H1 (cell line): ENCODE measurements at regions not wholly inside any gene's neighbourhood (a gene's known extent, or its start where the extent isn't known, plus 50 kb on each side); places are given as distances from the start of the nearest gene placed in this dataset.

Experiments used
- CTCF ChIA-PET: fragments of 300-600 bp; sonication (Branson Sonifier 250); formaldehyde crosslinking; loops from one replicate; lab custom pipeline; 2021; ENCODE audit not compliant: partially characterized antibody; lab: Charles Lee
- POLR2A ChIA-PET: fragments of 300-600 bp; sonication (Branson Sonifier 250); formaldehyde crosslinking; loops from one replicate; lab custom pipeline; 2021; ENCODE audit warnings: inconsistent platforms; ENCODE audit not compliant: partially characterized antibody; lab: Charles Lee
- DNase-seq, 2 experiments: peaks; one replicate each; pipeline versions ENCODE4 v3.0.0 to v3.0.0-alpha.2; 2010 to 2022; ENCODE audit warnings: low spot score in 2 of 2, low read depth in 1 of 2, mixed read lengths in 1 of 2
- FAIRE-seq: peaks from 2 replicates; lab custom pipeline; 2011; peaks lifted over from hg19 to GRCh38; lab: Jason Lieb, UNC
- H2AFZ ChIP-seq: 2 replicates; pipeline ENCODE4 v1.8.1; 2012; ENCODE audit warnings: low read length, inconsistent platforms
- H2AK5ac ChIP-seq: 2 replicates; pipeline ENCODE4 v1.6.1; 2013; ENCODE audit warnings: low read depth, low read length
- H2BK120ac ChIP-seq: replicated peaks from 2 replicates; pipeline ENCODE3; 2013; ENCODE audit warnings: low read depth, low read length, inconsistent platforms
- H2BK12ac ChIP-seq: 2 replicates; pipeline ENCODE4 v1.6.1; 2013; ENCODE audit warnings: low read depth, low read length
- H2BK15ac ChIP-seq: 2 replicates; pipeline ENCODE4 v1.6.1; 2013; ENCODE audit warnings: low read length
- H2BK20ac ChIP-seq: 2 replicates; pipeline ENCODE4 v1.6.1; 2013; ENCODE audit warnings: low read length
- H2BK5ac ChIP-seq: 2 replicates; pipeline ENCODE4 v1.6.1; 2013; ENCODE audit warnings: low read depth, low read length
- H3K14ac ChIP-seq: 2 replicates; pipeline ENCODE4 v1.6.1; 2013; ENCODE audit warnings: inconsistent platforms; ENCODE audit not compliant: insufficient read length
- H3K18ac ChIP-seq: 2 replicates; pipeline ENCODE4 v1.6.1; 2013; ENCODE audit warnings: low read length; ENCODE audit errors: extremely low read depth
- H3K23ac ChIP-seq: 2 replicates; pipeline ENCODE4 v1.6.1; 2013; ENCODE audit warnings: inconsistent platforms; ENCODE audit not compliant: insufficient read length
- H3K23me2 ChIP-seq: 2 replicates; pipeline ENCODE4 v1.6.1; 2013; ENCODE audit warnings: low read depth, low read length
- H3K27ac ChIP-seq: 2 replicates; pipeline ENCODE4 v1.6.1; 2011; ENCODE audit warnings: low read depth, low read length, inconsistent platforms
- H3K27me3 ChIP-seq, 4 experiments: replicated peaks in 1 of 4; 1 replicate in 1 of 4; 2 replicates in 3 of 4; pipeline versions ENCODE4 v1.6.1 to v1.8.1; 2011 to 2013; ENCODE audit warnings: low read length in 3 of 4, mild to moderate bottlenecking in 3 of 4, inconsistent platforms in 2 of 4, mixed read lengths in 2 of 4, moderate library complexity in 1 of 4; ENCODE audit not compliant: control insufficient read depth in 3 of 4, insufficient read depth in 3 of 4; ENCODE audit errors: extremely low read depth in 1 of 4
- H3K36me3 ChIP-seq, 4 experiments: 2 replicates each; pipeline versions ENCODE4 v1.6.1 to v1.8.1; 2011 to 2013; ENCODE audit warnings: mild to moderate bottlenecking in 4 of 4, low read length in 3 of 4, moderate library complexity in 2 of 4, control low read depth in 1 of 4, inconsistent platforms in 1 of 4; ENCODE audit not compliant: insufficient read depth in 4 of 4, control insufficient read depth in 2 of 4
- H3K4ac ChIP-seq: replicated peaks from 2 replicates; pipeline ENCODE3; 2013; ENCODE audit warnings: low read length, low read depth, mixed read lengths, inconsistent platforms; ENCODE audit not compliant: insufficient read length
- H3K4me1 ChIP-seq, 4 experiments: replicated peaks in 1 of 4; 1 replicate in 1 of 4; 2 replicates in 3 of 4; pipeline versions ENCODE4 v1.6.1 to v1.8.1; 2011 to 2013; ENCODE audit warnings: low read length in 3 of 4, inconsistent platforms in 2 of 4, mixed read lengths in 1 of 4; ENCODE audit not compliant: insufficient read depth in 4 of 4, control insufficient read depth in 3 of 4
- H3K4me2 ChIP-seq, 2 experiments: 2 replicates each; pipeline versions ENCODE4 v1.6.1 to v1.8.1; 2011 to 2013; ENCODE audit warnings: low read depth in 2 of 2, low read length in 2 of 2, control low read depth in 1 of 2, inconsistent platforms in 1 of 2, mild to moderate bottlenecking in 1 of 2; ENCODE audit not compliant: insufficient read depth in 1 of 2
- H3K4me3 ChIP-seq, 4 experiments: fragments of 200-600, 300-600 bp in 1 of 4; sonication (generic), shearing (Covaris generic), sonication (Bioruptor Twin) in 1 of 4; 2 replicates each; pipeline versions ENCODE4 v1.5.1 to v1.8.1; 2011 to 2016; ENCODE audit warnings: low read length in 4 of 4, low read depth in 3 of 4, control low read depth in 2 of 4, inconsistent platforms in 2 of 4, mild to moderate bottlenecking in 2 of 4, mixed read lengths in 1 of 4, moderate library complexity in 1 of 4; ENCODE audit not compliant: insufficient read depth in 2 of 4; ENCODE audit errors: extremely low read depth in 1 of 4
- H3K56ac ChIP-seq: replicated peaks from 2 replicates; pipeline ENCODE3; 2013; ENCODE audit warnings: low read depth, mild to moderate bottlenecking, mixed read lengths, low read length, inconsistent platforms; ENCODE audit not compliant: insufficient read length
- H3K79me1 ChIP-seq: 2 replicates; pipeline ENCODE4 v1.6.1; 2013; ENCODE audit warnings: low read depth, low read length, control low read depth
- H3K79me2 ChIP-seq, 2 experiments: 2 replicates each; pipeline versions ENCODE4 v1.6.1 to v1.8.1; 2012 to 2013; ENCODE audit warnings: low read length in 2 of 2, mild to moderate bottlenecking in 2 of 2, inconsistent platforms in 1 of 2; ENCODE audit not compliant: insufficient read depth in 2 of 2, control insufficient read depth in 1 of 2
- H3K9ac ChIP-seq, 4 experiments: replicated peaks in 1 of 4; 1 replicate in 1 of 4; 2 replicates in 3 of 4; pipeline versions ENCODE4 v1.6.1 to v1.8.1; 2011 to 2013; ENCODE audit warnings: low read depth in 3 of 4, low read length in 3 of 4, control low read depth in 2 of 4, mild to moderate bottlenecking in 2 of 4, moderate library complexity in 2 of 4, inconsistent platforms in 1 of 4; ENCODE audit errors: extremely low read depth in 1 of 4
- H3K9me3 ChIP-seq, 2 experiments: 2 replicates each; pipeline versions ENCODE4 v1.6.1 to v1.8.1; 2012 to 2013; ENCODE audit warnings: mild to moderate bottlenecking in 2 of 2, moderate library complexity in 2 of 2, control low read depth in 1 of 2, inconsistent platforms in 1 of 2, low read depth in 1 of 2, low read length in 1 of 2, mixed read lengths in 1 of 2; ENCODE audit not compliant: insufficient read depth in 2 of 2
- H4K20me1 ChIP-seq, 2 experiments: replicated peaks in 1 of 2; 2 replicates each; pipeline versions ENCODE3 to v1.8.1; 2011 to 2013; ENCODE audit warnings: inconsistent platforms in 2 of 2, low read length in 2 of 2, mild to moderate bottlenecking in 1 of 2; ENCODE audit not compliant: insufficient read depth in 2 of 2, control insufficient read depth in 1 of 2
- H4K5ac ChIP-seq: 2 replicates; pipeline ENCODE4 v1.6.1; 2013; ENCODE audit warnings: low read length, low read depth, mixed read lengths, inconsistent platforms; ENCODE audit not compliant: insufficient read length
- H4K8ac ChIP-seq: 2 replicates; pipeline ENCODE4 v1.8.0; 2013; ENCODE audit warnings: mild to moderate bottlenecking, moderate library complexity, low read length, inconsistent platforms; ENCODE audit not compliant: insufficient read depth; ENCODE audit errors: extremely low read depth
- H4K91ac ChIP-seq: replicated peaks from 2 replicates; pipeline ENCODE3; 2013; ENCODE audit warnings: low read length, mixed read lengths, inconsistent platforms; ENCODE audit not compliant: insufficient read length
- CHD2 ChIP-seq: IDR thresholded peaks from 2 replicates; pipeline ENCODE4 v1.6.1; 2012; ENCODE audit warnings: low read length, improper control_type of control experiment
- EGR1 ChIP-seq: IDR thresholded peaks from 2 replicates; pipeline ENCODE4 v1.6.1; 2011; ENCODE audit warnings: low read depth, low read length, borderline replicate concordance
- TF ChIP-seq, protein P1 (sequence below): IDR thresholded peaks from 2 replicates; pipeline ENCODE4 v1.6.1; 2011; ENCODE audit warnings: low read length, improper control_type of control experiment

DNA sequence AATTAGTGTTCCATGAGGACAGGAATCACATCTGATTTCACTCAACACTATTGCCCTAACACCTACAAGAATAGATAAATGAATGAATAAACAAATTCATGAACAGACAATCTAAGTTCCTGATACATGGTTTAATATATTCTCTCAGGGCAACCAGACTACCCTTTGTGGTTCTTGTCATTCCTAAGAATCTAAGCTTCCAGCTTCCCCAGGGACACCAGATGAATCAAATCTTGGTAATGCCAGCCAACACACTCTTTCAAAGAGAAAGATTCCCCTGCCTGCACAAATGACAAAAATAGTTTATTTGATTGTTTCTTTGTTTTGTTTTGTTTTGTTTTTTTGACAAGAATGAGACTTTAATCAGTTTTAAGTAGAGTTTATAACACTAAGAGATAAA is 237.5 kb upstream of the CHAC2 start:
- Histone ChIP-seq H4K20me1 (no peaks in the 10 kb centered on the region), H2BK120ac (no peak overlapping the region), H4K8ac (no peak overlapping the region), H3K27me3 (no peaks in the 10 kb centered on the region), H3K4ac (no peak overlapping the region), H2BK15ac (no peak overlapping the region), H4K5ac (no peak overlapping the region), H2AFZ (no peak overlapping the region), H3K23ac (no peak overlapping the region), H3K4me2 (no peak overlapping the region), H3K14ac (no peak overlapping the region), H3K9ac (no peak overlapping the region), H3K4me1 (no peaks in the 10 kb centered on the region), H3K27ac (no peak overlapping the region), H3K23me2 (no peaks in the 10 kb centered on the region), H3K79me2 (no peaks in the 10 kb centered on the region), H2BK12ac (no peak overlapping the region), H3K79me1 (no peaks in the 10 kb centered on the region), H2BK5ac (no peak overlapping the region), H2BK20ac (no peak overlapping the region), H2AK5ac (no peak overlapping the region), H4K91ac (no peak overlapping the region), H3K18ac (no peak overlapping the region), H3K56ac (no peak overlapping the region), H3K4me3 (no peak overlapping the region), H3K9me3 (peaks cover 0 to 3% of the 10 kb centered on the region in 2 experiments; a peak in 1 of 4 replicates), H3K36me3 (no peaks in the 10 kb centered on the region)
- CTCF ChIA-PET: no interaction called here
- POLR2A ChIA-PET: no interaction called here
- no peak for FAIRE-seq
- TF ChIP-seq, protein P1, sequence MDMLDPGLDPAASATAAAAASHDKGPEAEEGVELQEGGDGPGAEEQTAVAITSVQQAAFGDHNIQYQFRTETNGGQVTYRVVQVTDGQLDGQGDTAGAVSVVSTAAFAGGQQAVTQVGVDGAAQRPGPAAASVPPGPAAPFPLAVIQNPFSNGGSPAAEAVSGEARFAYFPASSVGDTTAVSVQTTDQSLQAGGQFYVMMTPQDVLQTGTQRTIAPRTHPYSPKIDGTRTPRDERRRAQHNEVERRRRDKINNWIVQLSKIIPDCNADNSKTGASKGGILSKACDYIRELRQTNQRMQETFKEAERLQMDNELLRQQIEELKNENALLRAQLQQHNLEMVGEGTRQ: no peak
- TF ChIP-seq CHD2 (no peak), EGR1 (no peak)
- DNase-seq: no peak
